WI38 (cell line): ENCODE measurements at regions not wholly inside any gene's neighbourhood (a gene's known extent, or its start where the extent isn't known, plus 50 kb on each side); places are given as distances from the start of the nearest gene placed in this dataset.

Source experiments
- H3K4me3 ChIP-seq: 2 replicates; pipeline ENCODE4 v1.5.1; 2011; ENCODE audit warnings: low read depth, mild to moderate bottlenecking, control low read depth, low read length
- TF ChIP-seq, protein P1 (sequence below): IDR thresholded peaks from 2 replicates; pipeline ENCODE4 v1.5.1; 2012; ENCODE audit warnings: low read depth, mild to moderate bottlenecking, control low read depth, low read length

DNA sequence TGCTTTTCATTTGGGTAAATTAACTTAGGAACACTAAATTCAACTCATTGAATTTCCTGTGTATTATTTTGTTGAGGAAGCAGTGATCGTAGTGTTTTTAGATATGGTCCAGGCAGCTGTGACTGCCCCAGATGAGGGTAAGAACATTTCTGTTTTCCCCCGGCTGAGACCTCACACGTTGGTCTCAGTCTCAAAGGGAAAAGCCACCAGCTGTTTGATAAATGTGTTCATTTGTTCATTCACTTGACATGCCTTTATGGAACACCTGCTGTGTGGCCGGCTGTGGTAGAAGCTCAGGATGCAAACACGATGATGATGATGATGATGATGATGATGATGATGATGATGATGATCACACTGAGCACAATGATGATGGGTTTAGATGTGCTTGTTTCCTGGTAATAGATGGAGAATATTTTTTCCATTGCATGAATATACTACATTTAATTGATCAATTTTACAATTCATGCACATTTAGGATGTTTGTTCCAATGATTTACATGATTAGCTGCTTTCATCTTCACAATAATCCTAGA, 125.6 kb upstream of the ZNF32 start:
- TF ChIP-seq, protein P1, sequence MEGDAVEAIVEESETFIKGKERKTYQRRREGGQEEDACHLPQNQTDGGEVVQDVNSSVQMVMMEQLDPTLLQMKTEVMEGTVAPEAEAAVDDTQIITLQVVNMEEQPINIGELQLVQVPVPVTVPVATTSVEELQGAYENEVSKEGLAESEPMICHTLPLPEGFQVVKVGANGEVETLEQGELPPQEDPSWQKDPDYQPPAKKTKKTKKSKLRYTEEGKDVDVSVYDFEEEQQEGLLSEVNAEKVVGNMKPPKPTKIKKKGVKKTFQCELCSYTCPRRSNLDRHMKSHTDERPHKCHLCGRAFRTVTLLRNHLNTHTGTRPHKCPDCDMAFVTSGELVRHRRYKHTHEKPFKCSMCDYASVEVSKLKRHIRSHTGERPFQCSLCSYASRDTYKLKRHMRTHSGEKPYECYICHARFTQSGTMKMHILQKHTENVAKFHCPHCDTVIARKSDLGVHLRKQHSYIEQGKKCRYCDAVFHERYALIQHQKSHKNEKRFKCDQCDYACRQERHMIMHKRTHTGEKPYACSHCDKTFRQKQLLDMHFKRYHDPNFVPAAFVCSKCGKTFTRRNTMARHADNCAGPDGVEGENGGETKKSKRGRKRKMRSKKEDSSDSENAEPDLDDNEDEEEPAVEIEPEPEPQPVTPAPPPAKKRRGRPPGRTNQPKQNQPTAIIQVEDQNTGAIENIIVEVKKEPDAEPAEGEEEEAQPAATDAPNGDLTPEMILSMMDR: no peak
- no peak overlapping the region for H3K4me3 ChIP-seq

DNA sequence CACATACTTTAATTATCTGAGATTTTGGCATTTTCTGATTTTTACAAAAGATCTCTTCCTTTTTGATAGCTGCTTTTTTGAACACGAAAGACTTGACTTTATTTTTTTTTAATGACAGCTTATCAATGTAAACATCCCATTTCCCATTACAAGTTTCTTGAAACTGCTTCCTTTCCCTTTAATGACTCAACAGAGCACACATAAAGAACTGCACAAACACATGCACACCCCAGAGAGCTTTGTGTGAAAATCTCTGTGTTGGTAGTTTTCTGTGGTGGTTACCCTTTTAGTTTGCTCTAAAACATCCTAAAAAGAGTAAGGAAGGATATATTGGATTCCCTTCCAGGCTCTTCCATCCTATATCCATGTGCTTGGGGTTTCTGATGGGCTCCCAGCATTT, 125.1 kb upstream of the ZNF32 start:
- H3K4me3 ChIP-seq: no peak overlapping the region
- TF ChIP-seq, protein P1: no peak

DNA sequence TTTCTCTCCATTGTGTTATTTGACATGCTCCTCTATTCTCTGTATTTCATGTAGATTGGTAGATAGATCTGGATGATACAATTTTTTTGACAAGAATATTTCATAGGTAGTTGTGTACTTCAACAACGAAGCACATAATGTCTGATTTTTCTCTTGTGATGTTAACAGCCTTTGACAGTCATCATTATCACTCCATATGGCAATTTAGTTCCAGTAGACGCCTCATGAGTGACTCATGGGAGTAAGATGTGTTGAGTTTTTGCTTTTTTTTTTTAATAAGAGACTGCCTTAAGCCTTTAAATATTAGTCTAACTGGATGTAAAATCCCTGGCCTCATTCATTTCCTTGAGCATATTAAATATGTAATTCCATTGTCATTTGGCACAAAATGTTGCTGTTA, 123.5 kb upstream of the ZNF32 start:
- TF ChIP-seq, protein P1: no peak
- H3K4me3 ChIP-seq: no peak overlapping the region

DNA sequence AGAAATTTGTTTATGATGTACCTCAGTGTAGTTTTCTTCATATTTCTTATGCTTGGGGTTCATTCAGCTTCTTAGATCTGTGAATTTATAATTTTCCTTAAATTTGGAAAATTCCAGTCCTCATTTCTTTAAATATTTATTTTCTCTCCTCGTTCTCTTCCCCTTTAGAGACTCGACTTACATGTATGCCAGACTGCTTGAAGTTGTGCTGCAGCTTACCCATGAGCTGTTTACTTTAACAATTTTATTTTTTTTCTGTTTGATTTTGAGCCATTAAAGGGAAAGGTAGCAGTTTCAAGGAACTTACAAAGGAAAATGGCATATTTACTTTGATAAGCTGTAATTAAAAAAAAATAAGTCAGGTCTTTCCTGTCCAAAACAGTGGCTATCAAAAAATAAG, 123.0 kb upstream of the ZNF32 start:
- TF ChIP-seq, protein P1: no peak
- no peak overlapping the region for H3K4me3 ChIP-seq

DNA sequence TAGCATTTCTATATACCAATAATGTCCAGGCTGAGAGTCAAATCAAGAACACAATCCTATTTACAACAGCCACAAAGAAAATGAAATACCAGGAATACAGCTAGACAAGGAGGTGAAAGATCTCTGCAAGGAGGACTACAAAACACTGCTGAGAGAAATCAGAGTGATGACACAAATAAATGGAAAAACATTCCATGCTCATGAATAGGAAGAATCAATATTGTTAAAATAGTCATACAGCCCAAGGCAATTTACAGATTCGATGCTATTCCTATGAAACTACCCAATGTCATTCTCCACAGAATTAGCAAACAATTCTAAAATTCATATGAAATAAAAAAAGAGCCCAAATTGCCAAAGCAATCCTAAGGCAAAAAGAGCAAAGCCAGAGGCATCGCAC, 116.8 kb upstream of the ZNF32 start:
- no peak overlapping the region for H3K4me3 ChIP-seq
- TF ChIP-seq, protein P1: no peak

DNA sequence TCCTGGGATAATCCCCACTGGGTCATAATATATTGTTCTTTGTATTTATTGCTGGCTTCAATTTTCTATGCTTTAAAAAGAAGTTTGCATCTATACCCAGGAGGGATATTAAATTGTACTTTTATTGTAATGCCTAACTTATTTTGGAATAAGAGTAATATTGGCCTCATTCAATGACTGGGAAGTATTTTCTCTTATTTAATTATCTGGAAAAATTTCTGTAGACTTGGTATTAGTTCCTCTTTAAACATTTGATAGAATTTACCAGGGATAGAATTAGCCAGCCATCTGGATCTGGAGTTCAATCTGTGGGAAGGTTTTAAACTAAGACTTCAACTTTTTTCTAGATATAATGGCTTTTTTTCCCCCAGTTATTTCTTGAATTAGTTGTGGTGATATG, 115.2 kb upstream of the ZNF32 start:
- TF ChIP-seq, protein P1: no peak
- no peak overlapping the region for H3K4me3 ChIP-seq

DNA sequence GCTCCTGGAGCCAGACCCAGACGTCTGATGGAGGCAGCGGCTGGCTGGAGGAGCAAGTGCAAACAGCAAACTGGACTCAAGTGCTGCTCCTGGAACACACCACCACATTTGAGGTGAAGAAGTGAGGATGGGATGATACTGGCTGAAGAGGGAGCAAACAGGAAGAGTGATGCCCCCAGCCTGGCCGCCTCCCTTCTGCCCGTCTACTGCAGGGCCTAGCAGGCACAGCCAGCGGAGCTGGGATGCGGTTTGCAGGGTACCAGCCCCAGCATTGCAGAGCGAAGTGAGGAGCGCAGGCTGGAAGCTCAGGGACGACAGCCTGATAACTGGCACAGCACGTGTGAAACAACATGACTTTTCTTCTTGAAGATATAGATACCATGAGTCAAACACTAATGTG, 111.8 kb upstream of the ZNF32 start:
- H3K4me3 ChIP-seq: no peak overlapping the region
- TF ChIP-seq, protein P1: no peak
